KMS-11 (cell line): ENCODE measurements at regions not wholly inside any gene's neighbourhood (a gene's known extent, or its start where the extent isn't known, plus 50 kb on each side); places are given as distances from the start of the nearest gene placed in this dataset.

Experiments
- H2AFZ ChIP-seq: fragments of 200-600 bp; sonication (generic); 2 replicates; pipeline ENCODE4 v1.6.1; 2016; ENCODE audit warnings: antibody characterized with exemption, mixed run types, low read depth
- H3K27ac ChIP-seq: fragments of 200-600 bp; sonication (generic); 2 replicates; pipeline ENCODE4 v1.6.1; 2016; ENCODE audit warnings: mild to moderate bottlenecking, mixed run types
- H3K27me3 ChIP-seq: fragments of 200-600 bp; sonication (generic); 2 replicates; pipeline ENCODE4 v1.6.1; 2017; ENCODE audit warnings: mild to moderate bottlenecking, low read depth, mixed run types, moderate library complexity; ENCODE audit not compliant: insufficient read depth
- H3K36me3 ChIP-seq: fragments of 200-600 bp; sonication (generic); 2 replicates; pipeline ENCODE4 v1.6.1; 2017; ENCODE audit warnings: mild to moderate bottlenecking, mixed run types; ENCODE audit not compliant: insufficient read depth
- H3K4me1 ChIP-seq: fragments of 200-600 bp; sonication (generic); 2 replicates; pipeline ENCODE4 v1.6.1; 2016; ENCODE audit warnings: mild to moderate bottlenecking, low read depth, mixed run types; ENCODE audit not compliant: poor library complexity, severe bottlenecking
- H3K4me2 ChIP-seq: fragments of 200-600 bp; sonication (generic); 2 replicates; pipeline ENCODE4 v1.7.0; 2016; ENCODE audit warnings: mild to moderate bottlenecking, mixed run types
- H3K4me3 ChIP-seq: fragments of 200-600 bp; sonication (generic); IDR thresholded peaks from 2 replicates; pipeline ENCODE4 v1.6.1; 2017; ENCODE audit warnings: low read depth, low read length, mixed read lengths; ENCODE audit not compliant: insufficient read depth
- H3K79me2 ChIP-seq: fragments of 200-600 bp; sonication (generic); 2 replicates; pipeline ENCODE4 v1.6.1; 2016; ENCODE audit warnings: low read depth, mixed run types; ENCODE audit not compliant: insufficient read depth
- H3K9ac ChIP-seq: fragments of 200-600 bp; sonication (generic); 2 replicates; pipeline ENCODE4 v1.6.1; 2016; ENCODE audit warnings: mild to moderate bottlenecking, mixed run types
- H4K20me1 ChIP-seq: fragments of 200-600 bp; sonication (generic); 2 replicates; pipeline ENCODE4 v1.6.1; 2016; ENCODE audit warnings: mild to moderate bottlenecking, mixed run types; ENCODE audit not compliant: insufficient read depth
- CTCF ChIP-seq: fragments of 200-600 bp; sonication (generic); conservative IDR thresholded peaks from 2 replicates; pipeline ENCODE4 v1.6.1; 2017; ENCODE audit warnings: low read depth, mild to moderate bottlenecking, antibody characterized with exemption, low read length, moderate library complexity, mixed read lengths

GRCh38 chr22:47417699-47418098, 655.2 kb downstream of the TBC1D22A start:
- H3K36me3 ChIP-seq, result no peaks in the 10 kb centered on the region
- no peak overlapping the region for H3K9ac ChIP-seq
- H4K20me1 ChIP-seq, result no peaks in the 10 kb centered on the region
- H3K4me1 ChIP-seq, result no peaks in the 10 kb centered on the region
- H2AFZ ChIP-seq, result no peak overlapping the region
- TF ChIP-seq CTCF, result no peak
- H3K4me2 ChIP-seq, result no peak overlapping the region
- no peaks in the 10 kb centered on the region for H3K79me2 ChIP-seq
- no peaks in the 10 kb centered on the region for H3K27me3 ChIP-seq
- no peak overlapping the region for H3K27ac ChIP-seq
- H3K4me3 ChIP-seq, result no peak overlapping the region

DNA sequence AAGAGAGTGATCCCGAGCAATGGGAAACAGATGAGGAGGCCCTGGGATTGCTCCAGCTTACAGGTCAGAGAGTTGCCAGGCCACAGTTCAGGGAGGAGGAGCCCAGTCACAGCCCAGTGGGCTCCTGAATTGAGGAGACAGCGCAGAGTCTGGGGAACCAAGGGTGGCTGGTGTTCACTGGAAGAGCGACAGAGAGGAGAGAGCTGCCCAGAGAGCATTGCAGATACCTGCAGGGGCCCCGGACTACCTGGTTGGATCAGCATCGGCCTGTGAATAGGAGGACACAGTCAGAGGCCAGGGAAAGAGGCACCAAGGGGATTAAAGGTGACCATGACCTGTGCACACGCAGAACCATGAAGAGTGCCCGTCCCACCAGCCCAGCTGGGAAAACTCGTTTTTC, 648.6 kb downstream of the TBC1D22A start:
- no peak overlapping the region for H2AFZ ChIP-seq
- TF ChIP-seq CTCF, result no peak
- H3K27me3 ChIP-seq, result no peaks in the 10 kb centered on the region
- no peak overlapping the region for H3K27ac ChIP-seq
- no peaks in the 10 kb centered on the region for H3K4me1 ChIP-seq
- no peak overlapping the region for H3K4me2 ChIP-seq
- no peaks in the 10 kb centered on the region for H3K36me3 ChIP-seq
- no peak overlapping the region for H3K4me3 ChIP-seq
- H4K20me1 ChIP-seq, result no peaks in the 10 kb centered on the region
- H3K79me2 ChIP-seq, result no peaks in the 10 kb centered on the region
- no peak overlapping the region for H3K9ac ChIP-seq

DNA sequence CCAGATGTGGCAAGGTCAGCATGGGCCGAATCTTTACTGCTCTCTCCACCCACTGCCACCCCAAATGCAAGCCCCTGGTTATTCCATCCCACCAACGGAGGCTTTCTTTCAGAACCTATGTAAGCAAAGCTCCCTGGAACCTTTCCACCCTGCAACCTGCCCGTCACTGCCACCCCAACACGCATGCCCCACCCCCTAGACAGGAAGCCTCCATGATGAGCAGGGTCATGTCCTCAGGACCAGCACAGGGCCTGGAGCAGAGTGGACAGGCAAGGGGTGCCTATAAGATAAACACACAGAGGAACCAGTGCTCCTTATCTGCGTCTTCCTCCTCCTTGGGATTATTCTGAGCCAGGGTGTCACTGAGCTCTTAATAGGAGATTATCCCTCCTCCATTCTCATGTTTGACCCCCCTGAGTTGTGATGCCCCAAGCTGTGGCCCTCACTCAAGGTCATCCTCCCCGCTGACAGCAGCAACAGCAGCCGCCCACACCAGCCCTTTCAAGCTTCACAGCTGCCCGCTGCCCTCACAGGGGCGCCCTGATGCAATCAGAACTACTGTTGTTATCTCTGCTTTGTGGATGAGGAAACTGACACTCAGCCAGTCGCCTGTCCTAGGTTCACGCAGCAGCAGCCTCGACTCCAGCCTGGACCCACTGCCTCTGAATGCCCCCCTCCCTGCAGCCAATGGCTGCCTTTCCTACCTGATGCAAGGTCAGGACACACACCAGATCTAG, 647.3 kb downstream of the TBC1D22A start:
- Histone ChIP-seq H3K4me1 (no peaks in the 10 kb centered on the region), H3K27ac (no peak overlapping the region), H4K20me1 (no peaks in the 10 kb centered on the region)

GRCh38 chr22:47408409-47408808, 646.0 kb downstream of the TBC1D22A start:
- no peak overlapping the region for H3K27ac ChIP-seq
- H3K4me1 ChIP-seq, result no peaks in the 10 kb centered on the region
- H4K20me1 ChIP-seq, result no peaks in the 10 kb centered on the region
- no peaks in the 10 kb centered on the region for H3K79me2 ChIP-seq
- no peaks in the 10 kb centered on the region for H3K36me3 ChIP-seq
- TF ChIP-seq CTCF, result no peak
- H3K4me2 ChIP-seq, result no peak overlapping the region
- no peaks in the 10 kb centered on the region for H3K27me3 ChIP-seq
- H3K9ac ChIP-seq, result no peak overlapping the region
- no peak overlapping the region for H2AFZ ChIP-seq
- H3K4me3 ChIP-seq, result no peak overlapping the region

More for the DNA sequence above, 647.3 kb downstream of the TBC1D22A start:
- H3K79me2 ChIP-seq, result no peaks in the 10 kb centered on the region
- H3K4me3 ChIP-seq, result no peak overlapping the region
- no peak overlapping the region for H2AFZ ChIP-seq
- H3K4me2 ChIP-seq, result no peak overlapping the region
- no peak for TF ChIP-seq CTCF
- no peak overlapping the region for H3K9ac ChIP-seq
- H3K27me3 ChIP-seq, result no peaks in the 10 kb centered on the region
- H3K36me3 ChIP-seq, result no peaks in the 10 kb centered on the region
